ENCODE measurements at regions not wholly inside any gene's neighbourhood (a gene's known extent, or its start where the extent isn't known, plus 50 kb on each side); places are given as distances from the start of the nearest gene placed in this dataset.

DNA sequence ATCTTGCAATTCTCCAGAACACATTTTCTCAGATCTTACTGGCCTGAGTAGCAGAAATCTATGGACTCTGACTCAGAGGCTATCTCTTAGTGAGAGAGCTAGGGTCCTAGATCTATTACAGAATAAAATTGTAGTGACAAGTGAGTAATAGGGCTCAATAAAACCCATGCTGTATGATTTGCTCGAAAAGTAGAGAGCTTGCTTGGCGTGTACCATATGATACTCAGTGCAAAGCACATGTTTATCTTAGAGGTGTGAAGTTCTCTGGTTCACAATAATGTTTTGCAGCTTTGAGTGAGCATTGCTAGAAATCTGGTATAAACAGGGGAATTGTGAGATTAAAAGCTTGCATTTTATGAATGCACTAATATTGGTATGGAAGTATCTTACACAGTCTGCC, 87.8 kb upstream of the PRSS16 start:
- Histone ChIP-seq H3K36me3 (no peaks in the 10 kb centered on the region), H3K27ac (no peak overlapping the region), H3K4me3 (ENCODE audit: low read depth, low read length) (no peak overlapping the region), H3K9me3 (ENCODE audit: severe bottlenecking) (peaks cover 4% of the 10 kb centered on the region), H3K27me3 (ENCODE audit: insufficient read depth, low read depth, severe bottlenecking) (peaks cover 92% of the 10 kb centered on the region)
- DNase-seq, result no peak
- TF ChIP-seq, protein P1, sequence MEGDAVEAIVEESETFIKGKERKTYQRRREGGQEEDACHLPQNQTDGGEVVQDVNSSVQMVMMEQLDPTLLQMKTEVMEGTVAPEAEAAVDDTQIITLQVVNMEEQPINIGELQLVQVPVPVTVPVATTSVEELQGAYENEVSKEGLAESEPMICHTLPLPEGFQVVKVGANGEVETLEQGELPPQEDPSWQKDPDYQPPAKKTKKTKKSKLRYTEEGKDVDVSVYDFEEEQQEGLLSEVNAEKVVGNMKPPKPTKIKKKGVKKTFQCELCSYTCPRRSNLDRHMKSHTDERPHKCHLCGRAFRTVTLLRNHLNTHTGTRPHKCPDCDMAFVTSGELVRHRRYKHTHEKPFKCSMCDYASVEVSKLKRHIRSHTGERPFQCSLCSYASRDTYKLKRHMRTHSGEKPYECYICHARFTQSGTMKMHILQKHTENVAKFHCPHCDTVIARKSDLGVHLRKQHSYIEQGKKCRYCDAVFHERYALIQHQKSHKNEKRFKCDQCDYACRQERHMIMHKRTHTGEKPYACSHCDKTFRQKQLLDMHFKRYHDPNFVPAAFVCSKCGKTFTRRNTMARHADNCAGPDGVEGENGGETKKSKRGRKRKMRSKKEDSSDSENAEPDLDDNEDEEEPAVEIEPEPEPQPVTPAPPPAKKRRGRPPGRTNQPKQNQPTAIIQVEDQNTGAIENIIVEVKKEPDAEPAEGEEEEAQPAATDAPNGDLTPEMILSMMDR (IDR thresholded peaks at IDR 0.05; ENCODE audit: low read depth, low read length), result no peak

- TF ChIP-seq, protein P1 (IDR thresholded peaks at IDR 0.05; ENCODE audit: low read depth, low read length), result no peak
Observed at GRCh38 chr6:27161115-27161514, 86.4 kb upstream of the PRSS16 start.

GRCh38 chr6:27161603-27161945, 85.9 kb upstream of the PRSS16 start:
- H3K27me3 ChIP-seq (ENCODE audit: insufficient read depth, low read depth, severe bottlenecking), result peaks cover 89% of the 10 kb centered on the region
- H3K27ac ChIP-seq, result no peak overlapping the region
- no peak for DNase-seq
- peaks cover 4% of the 10 kb centered on the region for H3K9me3 ChIP-seq (ENCODE audit: severe bottlenecking)
- no peak overlapping the region for H3K4me3 ChIP-seq (ENCODE audit: low read depth, low read length)
- TF ChIP-seq, protein P1 (IDR thresholded peaks at IDR 0.05; ENCODE audit: low read depth, low read length), result no peak
- no peaks in the 10 kb centered on the region for H3K36me3 ChIP-seq

More at GRCh38 chr6:27161115-27161514, 86.4 kb upstream of the PRSS16 start:
- DNase-seq, result no peak
- Histone ChIP-seq H3K27me3 (ENCODE audit: insufficient read depth, low read depth, severe bottlenecking) (peaks cover 91% of the 10 kb centered on the region), H3K36me3 (no peaks in the 10 kb centered on the region), H3K9me3 (ENCODE audit: severe bottlenecking) (peaks cover 4% of the 10 kb centered on the region), H3K27ac (no peak overlapping the region), H3K4me3 (ENCODE audit: low read depth, low read length) (no peak overlapping the region)

DNA sequence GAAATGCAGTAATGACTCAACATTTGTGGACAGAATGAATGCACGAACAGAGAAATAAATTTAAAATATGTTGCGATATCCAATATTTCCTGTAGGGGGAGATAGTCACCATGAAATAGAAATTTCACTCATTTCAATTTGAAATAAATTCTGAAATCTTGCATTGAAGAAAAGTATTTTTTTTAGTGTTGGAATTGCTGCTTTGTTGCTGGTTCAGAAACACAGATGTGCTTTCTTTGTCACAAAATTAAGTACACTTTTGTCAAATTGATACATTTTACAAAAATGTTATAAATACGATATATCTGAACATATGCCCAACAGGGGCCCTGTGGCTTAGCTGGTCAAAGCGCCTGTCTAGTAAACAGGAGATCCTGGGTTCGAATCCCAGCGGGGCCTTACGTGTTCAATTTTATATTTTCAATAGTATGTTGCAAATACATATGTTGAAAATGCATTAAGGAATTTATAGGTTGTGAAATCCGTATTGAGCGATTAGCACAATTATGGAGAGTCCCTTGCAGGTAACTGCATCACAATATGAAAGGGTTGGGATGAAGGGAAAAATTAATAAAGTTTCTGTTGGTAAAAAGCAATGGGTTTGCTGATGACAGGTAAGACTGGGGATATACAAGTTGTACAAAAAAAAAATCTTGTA, 85.4 kb upstream of the PRSS16 start:
- Histone ChIP-seq H3K4me3 (ENCODE audit: low read depth, low read length) (no peak overlapping the region), H3K27ac (no peak overlapping the region), H3K9me3 (ENCODE audit: severe bottlenecking) (peaks cover 4% of the 10 kb centered on the region), H3K27me3 (ENCODE audit: insufficient read depth, low read depth, severe bottlenecking) (peaks cover 89% of the 10 kb centered on the region), H3K36me3 (no peaks in the 10 kb centered on the region)
- DNase-seq, result peak; percentile 37
- TF ChIP-seq, protein P1 (IDR thresholded peaks at IDR 0.05; ENCODE audit: low read depth, low read length), result no peak

DNA sequence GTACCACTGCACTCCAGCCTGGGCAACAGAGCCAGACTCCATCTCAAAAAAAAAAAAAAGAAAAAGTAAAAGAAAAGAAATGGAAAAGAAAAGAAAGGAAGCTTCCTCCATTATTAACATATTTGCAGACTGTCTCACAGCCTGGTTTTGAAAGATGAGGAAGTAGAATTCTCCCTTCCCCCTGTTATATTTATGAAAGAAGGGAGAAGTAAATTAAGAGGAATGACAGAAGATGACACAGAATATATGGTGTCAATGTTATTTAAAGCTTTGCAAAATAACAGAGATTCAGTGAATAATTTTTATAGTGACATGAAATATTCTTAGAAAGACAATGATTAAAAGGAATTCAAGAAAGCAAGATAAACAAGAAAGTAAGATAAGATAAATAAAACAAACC, 83.7 kb upstream of the PRSS16 start:
- Histone ChIP-seq H3K4me3 (ENCODE audit: low read depth, low read length) (no peak overlapping the region), H3K36me3 (no peaks in the 10 kb centered on the region), H3K9me3 (ENCODE audit: severe bottlenecking) (no peaks in the 10 kb centered on the region), H3K27me3 (ENCODE audit: insufficient read depth, low read depth, severe bottlenecking) (peaks cover 89% of the 10 kb centered on the region), H3K27ac (no peak overlapping the region)
- TF ChIP-seq, protein P1 (IDR thresholded peaks at IDR 0.05; ENCODE audit: low read depth, low read length), result no peak
- DNase-seq, result no peak

- peaks cover 78% of the 10 kb centered on the region for H3K27me3 ChIP-seq (ENCODE audit: insufficient read depth, low read depth, severe bottlenecking)
- no peak overlapping the region for H3K27ac ChIP-seq
- no peak overlapping the region for H3K4me3 ChIP-seq (ENCODE audit: low read depth, low read length)
- peaks cover 11% of the 10 kb centered on the region for H3K9me3 ChIP-seq (ENCODE audit: severe bottlenecking)
- TF ChIP-seq, protein P1 (IDR thresholded peaks at IDR 0.05; ENCODE audit: low read depth, low read length), result no peak
- no peak for DNase-seq
- no peaks in the 10 kb centered on the region for H3K36me3 ChIP-seq
Observed at GRCh38 chr6:27168108-27168507, 79.4 kb upstream of the PRSS16 start.

All from WERI-Rb-1 (cell line).